Activated CD8-positive, alpha-beta T cell treated with anti-CD3 and anti-CD28 coated beads, Interleukin-2, amount 10 ng/mL, durations not matched to agents 7 days and 5 days (primary cell): ENCODE measurements at regions not wholly inside any gene's neighbourhood (a gene's known extent, or its start where the extent isn't known, plus 50 kb on each side); places are given as distances from the start of the nearest gene placed in this dataset.
A peak's percentile ranks its signal among the peaks of the same experiment; 100 is the strongest.
"Not testable (repeated sequence)": the region's sequence is repeated elsewhere in the genome, so short reads cannot be mapped to it uniquely, and the experiment has no call there.

ENCODE experiments used
- ATAC-seq: fragments of 150-1000 bp; cut with Tn5 transposase; one replicate; pipeline ENCODE4 v1.10.0; 2021; ENCODE audit warnings: moderate library complexity
- CTCF ChIA-PET: fragments of 350-600 bp; sonication (Branson Sonifier 250); formaldehyde crosslinking; loops from one replicate; lab custom pipeline; 2021; ENCODE audit warnings: antibody characterized with exemption; lab: Charles Lee
- POLR2A ChIA-PET: fragments of 350-600 bp; sonication (Branson Sonifier 250); formaldehyde crosslinking; loops from one replicate; lab custom pipeline; 2021; ENCODE audit warnings: antibody characterized with exemption; lab: Charles Lee
- DNase-seq: peaks from one replicate; pipeline ENCODE4 v3.0.0-alpha.2; 2020
- H3K27ac Mint-ChIP-seq: one replicate; pipeline ENCODE4 v1.8.0; 2021; ENCODE audit warnings: mild to moderate bottlenecking, mixed read lengths
- H3K27me3 Mint-ChIP-seq: one replicate; pipeline ENCODE4 v1.8.0; 2021; ENCODE audit warnings: low read depth, mixed read lengths
- H3K36me3 Mint-ChIP-seq: one replicate; pipeline ENCODE4 v1.8.0; 2021; ENCODE audit warnings: low read depth, mixed read lengths
- H3K4me1 Mint-ChIP-seq: one replicate; pipeline ENCODE4 v1.8.0; 2021; ENCODE audit warnings: low read depth, mixed read lengths
- H3K4me3 Mint-ChIP-seq: one replicate; pipeline ENCODE4 v1.8.0; 2021; ENCODE audit warnings: mild to moderate bottlenecking, mixed read lengths
- H3K9me3 Mint-ChIP-seq: one replicate; pipeline ENCODE4 v1.8.0; 2022; ENCODE audit warnings: mixed read lengths; ENCODE audit not compliant: insufficient read depth

DNA sequence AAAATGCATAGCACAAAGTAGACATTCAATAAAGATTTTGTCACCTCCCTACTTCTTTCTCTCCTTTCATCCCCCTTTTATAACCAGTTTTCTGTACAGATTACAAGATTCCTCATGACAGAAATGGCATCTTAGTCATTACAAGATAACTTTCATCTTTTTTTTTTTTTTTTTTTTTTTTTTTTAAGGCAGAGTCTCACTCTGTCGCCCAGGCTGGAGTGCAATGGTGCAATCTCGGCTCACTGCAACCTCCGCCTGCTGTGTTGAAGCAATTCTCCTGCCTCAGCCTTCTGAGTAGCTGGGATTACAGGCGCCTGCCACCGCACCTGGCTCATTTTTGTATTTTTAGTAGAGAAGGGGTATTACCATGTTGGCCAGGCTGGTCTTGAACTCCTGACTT lies 75.2 kb upstream of the TMC1 start:
- H3K27ac Mint-ChIP-seq, DNase-seq, H3K27me3 Mint-ChIP-seq, H3K36me3 Mint-ChIP-seq, H3K9me3 Mint-ChIP-seq, H3K4me3 Mint-ChIP-seq, ATAC-seq: not testable (repeated sequence)
- POLR2A ChIA-PET = interaction anchor here (0.6 kb wide), 1 partner anchor 165 kb away, joined by 3 read pairs; no protein-coding TSS in a partner anchor
- CTCF ChIA-PET = interaction anchor here (1.0 to 2.2 kb wide), 4 partner anchors 19 to 146 kb away, joined by 3 to 8 read pairs (median 4); no protein-coding TSS in a partner anchor
- peaks cover 31% of the 10 kb centered on the region for H3K4me1 Mint-ChIP-seq

DNA sequence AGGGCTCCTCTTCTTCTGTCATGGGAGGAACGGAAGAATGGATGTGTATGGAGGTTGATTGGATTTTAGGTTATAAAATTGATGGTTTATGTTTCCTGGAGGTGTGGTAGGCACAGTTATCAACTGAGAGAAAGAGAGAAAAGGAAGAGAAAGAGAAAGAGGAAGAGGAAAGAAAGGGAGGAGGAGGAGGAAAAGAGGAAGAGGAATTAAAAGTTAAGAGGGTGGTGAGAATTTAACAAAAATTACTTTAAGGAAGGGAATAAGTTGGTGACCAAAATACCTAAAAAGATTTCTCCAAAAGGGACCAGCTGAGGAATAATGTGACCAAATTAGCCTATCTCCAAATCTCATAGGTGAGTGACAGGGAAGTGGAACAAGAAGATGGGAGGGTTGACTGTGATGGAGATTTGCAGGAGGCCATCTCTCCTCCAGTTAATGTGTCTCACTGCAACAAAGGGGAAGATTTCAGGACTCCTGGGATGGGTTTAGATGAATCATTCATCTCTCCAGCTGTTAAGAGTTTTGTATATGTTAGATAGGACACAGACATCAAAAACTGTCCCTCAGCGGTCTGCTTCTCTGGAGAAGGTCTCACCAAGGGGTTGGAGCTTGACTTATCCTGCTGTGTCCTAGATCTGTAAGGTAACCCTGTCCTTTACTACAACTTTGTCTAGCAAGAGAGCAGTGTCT lies 76.0 kb upstream of the TMC1 start:
- peaks cover 6% of the 10 kb centered on the region for H3K9me3 Mint-ChIP-seq
- ChIA-PET CTCF (interaction anchor here (1.0 to 1.4 kb wide), 2 partner anchors 80 to 147 kb away, joined by 3 to 4 read pairs; no protein-coding TSS in a partner anchor), POLR2A (interaction anchor here (0.7 kb wide), 1 partner anchor 32 kb away, joined by 4 read pairs; no protein-coding TSS in a partner anchor)
- H3K4me1 Mint-ChIP-seq = peaks cover 33% of the 10 kb centered on the region
- no peak overlapping the region for H3K27ac Mint-ChIP-seq
- no peak overlapping the region for H3K4me3 Mint-ChIP-seq
- peaks cover 7% of the 10 kb centered on the region for H3K27me3 Mint-ChIP-seq
- no peak for DNase-seq
- H3K36me3 Mint-ChIP-seq = peaks cover 3% of the 10 kb centered on the region
- no peak for ATAC-seq

DNA sequence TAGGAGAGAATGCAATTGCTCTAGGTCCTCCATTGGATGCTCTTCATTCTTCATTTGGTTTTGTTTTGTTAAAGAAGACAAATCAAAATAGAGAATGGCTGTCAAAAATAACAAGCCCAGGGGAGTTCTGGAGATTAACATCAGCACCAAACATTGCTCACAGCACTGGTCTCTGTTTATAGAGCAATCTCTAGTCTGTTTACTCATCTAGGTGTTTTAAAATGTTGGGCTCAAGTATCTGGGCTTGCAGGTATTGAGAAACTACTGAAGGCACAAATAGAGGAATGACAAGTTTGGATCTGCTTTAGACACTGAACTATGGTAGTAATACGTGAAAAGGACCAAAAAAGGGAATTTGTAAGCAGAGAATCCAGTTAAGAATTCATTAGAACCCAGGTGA lies 77.0 kb upstream of the TMC1 start:
- DNase-seq = no peak
- no peak for ATAC-seq
- Mint-ChIP-seq H3K36me3 (peaks cover 3% of the 10 kb centered on the region), H3K4me1 (peaks cover 33% of the 10 kb centered on the region), H3K9me3 (peaks cover 6% of the 10 kb centered on the region), H3K4me3 (no peak overlapping the region), H3K27me3 (peaks cover 9% of the 10 kb centered on the region), H3K27ac (no peak overlapping the region)
- ChIA-PET CTCF (interaction anchor here (1.0 to 1.9 kb wide), 7 partner anchors 20 to 163 kb away, joined by 3 to 13 read pairs (median 5); no protein-coding TSS in a partner anchor), POLR2A (interaction anchor here (0.7 to 2.1 kb wide), 3 partner anchors 79 to 145 kb away, joined by 3 to 19 read pairs (median 6); partner anchors contain the start of gene ZFAND5)

DNA sequence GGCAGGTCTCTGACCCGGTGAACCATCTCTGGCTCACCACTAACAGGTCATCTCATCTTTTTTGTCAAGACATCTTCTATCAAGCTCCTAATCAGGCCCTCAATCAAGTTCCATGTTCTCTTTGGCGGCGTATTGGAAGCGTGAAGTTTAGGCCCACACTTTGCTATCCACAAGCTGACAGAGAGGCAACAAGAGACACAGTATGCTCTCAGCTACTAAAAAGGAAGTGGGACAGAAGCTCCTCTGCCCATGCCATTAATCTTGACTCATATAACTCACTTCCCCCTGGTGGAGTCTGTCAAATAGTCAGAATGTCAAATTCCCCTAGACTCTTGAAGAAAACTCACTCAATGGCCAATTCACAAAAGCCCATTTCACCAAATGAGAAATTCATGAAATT lies 77.6 kb upstream of the TMC1 start:
- peaks cover 6% of the 10 kb centered on the region for H3K9me3 Mint-ChIP-seq
- H3K27me3 Mint-ChIP-seq = peaks cover 9% of the 10 kb centered on the region
- ChIA-PET CTCF (interaction anchor here (0.8 to 1.9 kb wide), 13 partner anchors 10 to 163 kb away, joined by 3 to 13 read pairs (median 5); no protein-coding TSS in a partner anchor), POLR2A (interaction anchor here (0.6 to 2.1 kb wide), 7 partner anchors 52 to 146 kb away, joined by 3 to 19 read pairs (median 4); partner anchors contain the start of gene ZFAND5)
- ATAC-seq = peak; percentile 71
- peak overlapping the region; percentile 55 for H3K27ac Mint-ChIP-seq
- peaks cover 33% of the 10 kb centered on the region for H3K4me1 Mint-ChIP-seq
- H3K36me3 Mint-ChIP-seq = peaks cover 3% of the 10 kb centered on the region
- DNase-seq = peak; percentile 29
- H3K4me3 Mint-ChIP-seq = no peak overlapping the region

- no peak for ATAC-seq
- peaks cover 33% of the 10 kb centered on the region for H3K4me1 Mint-ChIP-seq
- H3K9me3 Mint-ChIP-seq = peaks cover 6% of the 10 kb centered on the region
- CTCF ChIA-PET = no interaction called here
- peaks cover 7% of the 10 kb centered on the region for H3K27me3 Mint-ChIP-seq
- H3K27ac Mint-ChIP-seq = no peak overlapping the region
- DNase-seq = no peak
- H3K36me3 Mint-ChIP-seq = peaks cover 3% of the 10 kb centered on the region
- POLR2A ChIA-PET = no interaction called here
- H3K4me3 Mint-ChIP-seq = no peak overlapping the region
Measured at GRCh38 chr9:72441848-72442607, 77.0 kb upstream of the ZFAND5 start.

- ChIA-PET CTCF (no interaction called here), POLR2A (interaction anchor here (1.0 kb wide), 1 partner anchor 76 kb away, joined by 3 read pairs; the partner anchor contains the start of gene ZFAND5)
- Mint-ChIP-seq H3K4me1 (peaks cover 33% of the 10 kb centered on the region), H3K9me3 (peaks cover 6% of the 10 kb centered on the region), H3K4me3 (no peak overlapping the region), H3K27me3 (peaks cover 10% of the 10 kb centered on the region), H3K27ac (no peak overlapping the region), H3K36me3 (peaks cover 3% of the 10 kb centered on the region)
- no peak for DNase-seq
- ATAC-seq = no peak
Measured at GRCh38 chr9:72440992-72441847, 76.2 kb upstream of the ZFAND5 start.

GRCh38 chr9:72440378-72440777 lies 75.4 kb upstream of the ZFAND5 start:
- DNase-seq = no peak
- ChIA-PET CTCF (no interaction called here), POLR2A (interaction anchor here (1.0 kb wide), 1 partner anchor 75 kb away, joined by 3 read pairs; the partner anchor contains the start of gene ZFAND5)
- H3K4me3 Mint-ChIP-seq = no peak overlapping the region
- peaks cover 12% of the 10 kb centered on the region for H3K27me3 Mint-ChIP-seq
- H3K9me3 Mint-ChIP-seq = peaks cover 6% of the 10 kb centered on the region
- H3K36me3 Mint-ChIP-seq = peaks cover 3% of the 10 kb centered on the region
- no peak overlapping the region for H3K27ac Mint-ChIP-seq
- no peak for ATAC-seq
- H3K4me1 Mint-ChIP-seq = peaks cover 30% of the 10 kb centered on the region

DNA sequence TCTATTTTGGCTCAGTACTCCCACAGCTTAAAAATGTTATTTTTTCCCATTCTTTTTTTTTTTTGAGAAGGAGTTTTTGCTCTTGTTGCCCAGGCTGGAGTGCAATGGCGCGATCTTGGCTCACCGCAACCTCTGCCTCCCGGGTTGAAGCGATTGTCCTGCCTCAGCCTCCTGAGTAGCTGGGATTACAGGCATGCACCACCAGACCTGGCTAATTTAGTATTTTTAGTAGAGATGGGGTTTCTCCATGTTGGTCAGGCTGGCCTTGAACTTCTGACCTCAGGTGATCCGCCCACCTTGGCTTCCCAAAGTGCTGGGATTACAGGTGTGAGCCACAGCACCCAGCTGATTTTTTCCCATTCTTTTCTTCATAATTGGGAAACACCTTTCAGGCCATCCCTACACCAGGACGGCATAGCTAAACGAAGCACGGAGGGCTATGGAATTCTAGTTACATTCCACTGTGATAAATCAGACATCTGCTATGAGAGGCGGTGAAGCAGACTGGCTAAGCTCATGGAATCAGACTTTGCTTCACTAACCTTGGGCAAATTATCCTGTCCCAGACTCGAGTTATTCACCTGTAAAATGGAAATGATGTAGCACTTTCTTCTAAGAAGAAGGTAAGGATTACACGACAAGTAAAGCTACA lies 68.7 kb upstream of the ZFAND5 start:
- H3K9me3 Mint-ChIP-seq, H3K4me3 Mint-ChIP-seq, H3K27ac Mint-ChIP-seq, H3K36me3 Mint-ChIP-seq, H3K27me3 Mint-ChIP-seq, ATAC-seq, DNase-seq, H3K4me1 Mint-ChIP-seq, POLR2A ChIA-PET: not testable (repeated sequence)
- CTCF ChIA-PET = interaction anchor here (1.6 kb wide), 1 partner anchor 10 kb away, joined by 7 read pairs; no protein-coding TSS in a partner anchor

- DNase-seq = no peak
- Mint-ChIP-seq H3K36me3 (no peaks in the 10 kb centered on the region), H3K9me3 (no peaks in the 10 kb centered on the region), H3K4me1 (no peaks in the 10 kb centered on the region), H3K27me3 (peaks cover 12% of the 10 kb centered on the region), H3K4me3 (no peak overlapping the region), H3K27ac (no peak overlapping the region)
- ChIA-PET CTCF (interaction anchor here (1.3 kb wide), 1 partner anchor 27 kb away, joined by 3 read pairs; no protein-coding TSS in a partner anchor), POLR2A (no interaction called here)
- ATAC-seq = no peak
Measured at GRCh38 chr9:72431036-72431435, 66.0 kb upstream of the ZFAND5 start.

GRCh38 chr9:72428329-72428728 lies 63.3 kb upstream of the ZFAND5 start:
- no peaks in the 10 kb centered on the region for H3K36me3 Mint-ChIP-seq
- no peaks in the 10 kb centered on the region for H3K4me1 Mint-ChIP-seq
- H3K27ac Mint-ChIP-seq = no peak overlapping the region
- DNase-seq = no peak
- no peak for ATAC-seq
- H3K27me3 Mint-ChIP-seq = peaks cover 12% of the 10 kb centered on the region
- ChIA-PET POLR2A (no interaction called here), CTCF (no interaction called here)
- no peak overlapping the region for H3K4me3 Mint-ChIP-seq
- H3K9me3 Mint-ChIP-seq = no peaks in the 10 kb centered on the region
